Mucosa of stomach (tissue), 1 donor: ENCODE measurements at regions not wholly inside any gene's neighbourhood (a gene's known extent, or its start where the extent isn't known, plus 50 kb on each side); places are given as distances from the start of the nearest gene placed in this dataset.
"Not testable (repeated sequence)": the region's sequence is repeated elsewhere in the genome, so short reads cannot be mapped to it uniquely, and the experiment has no call there.

Experiments
- H3K27me3 ChIP-seq: one replicate; pipeline ENCODE4 v1.7.0; 2013; ENCODE audit warnings: mild to moderate bottlenecking, low read length; ENCODE audit not compliant: control insufficient read depth, insufficient read depth
- H3K36me3 ChIP-seq: one replicate; pipeline ENCODE4 v1.7.0; 2013; ENCODE audit warnings: low read length; ENCODE audit not compliant: control insufficient read depth, insufficient read depth
- H3K4me1 ChIP-seq: one replicate; pipeline ENCODE4 v1.7.0; 2013; ENCODE audit warnings: mild to moderate bottlenecking, low read length; ENCODE audit not compliant: control insufficient read depth, insufficient read depth
- H3K4me3 ChIP-seq: one replicate; pipeline ENCODE4 v1.7.0; 2013; ENCODE audit warnings: low read length
- H3K9ac ChIP-seq: one replicate; pipeline ENCODE4 v1.7.0; 2013; ENCODE audit warnings: mild to moderate bottlenecking, low read length, moderate library complexity
- H3K9me3 ChIP-seq: one replicate; pipeline ENCODE4 v1.7.0; 2013; ENCODE audit warnings: mild to moderate bottlenecking, low read length, moderate library complexity; ENCODE audit not compliant: control insufficient read depth
- donor health status: Pancreatic carcinoma.

DNA sequence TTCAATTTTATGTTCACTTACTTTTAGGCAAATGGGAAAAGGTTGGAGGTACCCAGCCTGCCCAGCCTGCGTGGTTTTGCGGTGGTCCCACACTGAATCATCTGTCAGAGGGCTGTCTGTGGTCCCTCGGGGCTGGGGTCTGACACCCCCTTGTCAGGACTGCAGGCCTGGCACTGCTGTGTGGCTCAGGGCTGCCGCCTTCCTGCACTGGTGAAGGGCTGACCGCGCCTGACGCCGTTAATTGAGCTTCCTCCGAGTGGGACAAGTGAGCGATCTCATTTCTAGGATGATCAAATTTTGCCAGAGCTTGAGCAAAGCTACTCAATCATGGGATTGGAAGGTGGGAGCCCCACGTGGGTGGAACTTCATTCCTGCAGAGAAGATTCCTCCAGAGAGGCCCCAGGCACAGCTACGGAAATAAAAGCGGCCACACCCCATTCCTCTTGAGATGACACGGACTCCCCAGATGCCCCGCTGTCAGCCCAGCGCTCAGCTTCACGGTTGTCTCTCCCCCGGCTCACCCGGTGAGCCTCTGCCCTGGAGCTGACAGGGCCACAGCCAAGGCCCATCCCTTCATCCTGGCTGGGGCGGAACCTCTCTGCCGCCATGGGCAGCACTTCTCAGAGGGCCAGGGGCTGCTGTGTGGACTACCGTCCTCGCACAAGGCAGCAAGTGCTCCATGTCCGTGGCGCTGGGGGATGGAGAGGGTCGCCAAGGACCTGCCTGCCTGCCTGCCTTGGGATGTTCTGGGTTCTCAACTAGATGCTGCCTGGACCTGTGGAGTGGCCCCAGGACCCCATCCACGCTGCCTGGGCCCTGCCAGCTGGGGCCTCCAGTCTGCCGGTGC is 215.5 kb upstream of the SGCG start:
- H3K27me3 ChIP-seq, H3K4me1 ChIP-seq, H3K9me3 ChIP-seq, H3K4me3 ChIP-seq, H3K36me3 ChIP-seq, H3K9ac ChIP-seq: not testable (repeated sequence)

DNA sequence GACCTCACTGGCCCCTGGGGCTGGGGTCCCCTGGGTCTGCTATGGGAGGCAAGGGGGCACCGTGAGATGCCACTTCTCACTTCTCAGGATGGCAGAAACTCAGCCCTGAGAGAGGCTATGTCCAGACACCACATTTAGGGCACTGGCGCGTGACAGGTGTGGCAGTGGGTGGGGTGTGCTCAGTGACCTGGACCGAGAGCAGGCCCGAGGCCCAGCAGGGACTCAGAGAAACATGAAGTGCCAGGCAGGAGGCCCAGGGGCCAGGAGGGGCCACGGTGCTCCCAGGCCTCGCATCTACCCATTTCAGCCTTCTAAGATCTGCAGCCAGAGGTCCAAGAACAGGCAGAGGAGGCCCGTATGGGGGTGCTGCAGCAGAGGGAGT is 214.9 kb upstream of the SGCG start:
- not testable (repeated sequence) for H3K9me3 ChIP-seq, H3K4me3 ChIP-seq, H3K27me3 ChIP-seq, H3K4me1 ChIP-seq, H3K36me3 ChIP-seq, H3K9ac ChIP-seq

DNA sequence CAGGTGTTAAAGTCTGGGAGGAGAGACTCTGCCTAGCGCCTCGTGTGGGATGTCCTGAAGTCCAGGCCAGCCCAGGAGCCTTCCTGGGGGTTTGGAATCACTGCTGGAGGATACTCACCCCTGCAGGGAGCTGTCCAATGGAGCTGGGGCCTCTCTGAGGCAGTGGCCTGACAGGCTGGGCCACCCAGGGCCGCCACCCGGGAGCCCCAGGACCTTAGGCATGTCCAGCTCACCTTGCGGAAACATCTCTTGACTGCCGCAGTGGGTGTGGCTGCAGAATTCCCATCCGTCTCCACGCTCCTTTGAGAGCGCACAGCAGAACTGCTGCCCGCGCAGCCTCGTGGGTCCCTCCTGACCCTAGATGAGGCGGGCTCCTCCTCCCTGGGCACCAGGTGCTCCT is 214.0 kb upstream of the SGCG start:
- H3K4me1 ChIP-seq, H3K9me3 ChIP-seq, H3K9ac ChIP-seq, H3K36me3 ChIP-seq, H3K27me3 ChIP-seq, H3K4me3 ChIP-seq: not testable (repeated sequence)

DNA sequence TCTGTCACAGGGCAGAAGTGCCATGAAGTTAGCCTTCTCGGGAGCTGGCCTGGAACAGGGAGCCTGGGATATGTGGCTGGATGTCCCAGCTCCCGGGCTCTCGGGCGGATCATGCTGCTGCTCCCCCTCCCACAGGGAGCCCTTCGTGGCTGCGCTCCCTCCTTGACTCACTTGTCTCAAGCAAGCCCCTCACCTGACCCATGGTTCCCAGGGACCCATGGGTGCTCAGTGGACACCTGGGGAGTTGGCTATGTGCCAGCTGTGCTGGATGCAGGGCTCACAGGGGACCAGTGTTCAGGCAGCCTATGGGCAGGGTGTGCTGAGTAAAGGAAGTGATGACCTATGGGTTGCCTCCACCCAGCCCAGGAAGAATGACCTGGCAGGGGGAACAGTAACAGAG is 213.1 kb upstream of the SGCG start:
- Histone ChIP-seq H3K9ac (no peak overlapping the region), H3K4me1 (no peaks in the 10 kb centered on the region), H3K36me3 (no peaks in the 10 kb centered on the region), H3K9me3 (no peaks in the 10 kb centered on the region), H3K27me3 (no peaks in the 10 kb centered on the region), H3K4me3 (no peak overlapping the region)

DNA sequence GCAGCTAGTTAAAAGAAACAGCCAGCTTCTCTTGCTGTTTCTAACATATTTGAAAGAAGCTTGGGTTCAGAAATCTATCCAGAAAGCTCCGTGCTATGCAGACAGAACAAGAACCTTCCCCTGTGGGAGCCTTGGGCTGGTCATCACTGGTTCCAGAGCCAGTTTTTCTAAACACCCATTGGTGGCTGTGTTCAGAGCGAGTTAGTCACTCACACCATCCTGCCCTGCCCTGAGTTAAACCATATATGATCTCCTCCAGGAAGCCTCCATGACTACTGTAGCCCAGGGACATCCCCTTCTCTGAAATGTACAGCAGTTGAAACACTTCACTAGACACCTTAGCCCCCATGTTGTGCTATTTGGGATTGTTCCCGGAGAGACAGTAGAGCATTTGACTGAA is 200.8 kb upstream of the SGCG start:
- H3K27me3 ChIP-seq: no peaks in the 10 kb centered on the region
- H3K9me3 ChIP-seq: no peaks in the 10 kb centered on the region
- H3K36me3 ChIP-seq: no peaks in the 10 kb centered on the region
- no peak overlapping the region for H3K9ac ChIP-seq
- no peaks in the 10 kb centered on the region for H3K4me1 ChIP-seq
- no peak overlapping the region for H3K4me3 ChIP-seq

DNA sequence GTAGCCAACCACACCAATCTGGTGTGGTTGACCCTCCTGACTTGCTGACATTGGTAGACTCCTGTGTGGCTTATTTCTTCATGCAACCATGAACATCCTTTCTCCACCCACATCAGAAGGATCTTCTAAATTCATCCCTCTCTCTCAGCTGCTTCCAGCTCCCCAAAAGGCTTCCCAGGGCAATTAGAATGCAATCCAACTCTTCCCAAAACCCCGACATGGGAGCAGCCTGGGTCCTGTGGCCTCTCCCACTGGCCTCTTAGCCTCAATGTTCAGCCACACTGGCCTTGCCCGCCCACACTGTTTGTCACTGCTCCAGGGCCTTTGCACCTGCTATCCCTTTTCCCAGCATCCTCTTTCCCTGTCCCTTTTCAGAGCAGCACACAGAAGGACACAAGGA is 199.8 kb upstream of the SGCG start:
- no peaks in the 10 kb centered on the region for H3K4me1 ChIP-seq
- no peak overlapping the region for H3K9ac ChIP-seq
- H3K36me3 ChIP-seq: no peaks in the 10 kb centered on the region
- H3K4me3 ChIP-seq: no peak overlapping the region
- H3K9me3 ChIP-seq: no peaks in the 10 kb centered on the region
- H3K27me3 ChIP-seq: no peaks in the 10 kb centered on the region

DNA sequence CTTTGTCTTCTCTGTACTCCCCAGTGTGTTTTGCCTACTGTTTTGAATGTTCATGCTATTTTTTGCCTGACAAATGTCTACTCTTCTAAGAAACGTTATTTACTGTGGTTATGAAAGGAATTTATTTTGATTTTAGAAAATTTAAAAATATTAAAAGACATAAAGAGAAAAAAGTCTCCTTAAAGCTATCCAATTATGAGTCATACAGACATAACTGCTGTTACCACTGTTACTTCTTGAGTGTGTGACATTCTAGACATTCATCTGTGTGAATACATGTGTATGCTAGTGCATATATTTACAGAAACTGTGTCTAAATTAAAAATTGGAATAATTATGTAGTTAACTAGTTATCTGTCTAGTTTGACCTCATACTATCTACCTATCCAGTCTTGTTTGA is 187.6 kb upstream of the SGCG start:
- Histone ChIP-seq H3K4me1 (no peaks in the 10 kb centered on the region), H3K27me3 (no peaks in the 10 kb centered on the region), H3K4me3 (no peak overlapping the region), H3K9ac (no peak overlapping the region), H3K9me3 (no peaks in the 10 kb centered on the region), H3K36me3 (no peaks in the 10 kb centered on the region)

DNA sequence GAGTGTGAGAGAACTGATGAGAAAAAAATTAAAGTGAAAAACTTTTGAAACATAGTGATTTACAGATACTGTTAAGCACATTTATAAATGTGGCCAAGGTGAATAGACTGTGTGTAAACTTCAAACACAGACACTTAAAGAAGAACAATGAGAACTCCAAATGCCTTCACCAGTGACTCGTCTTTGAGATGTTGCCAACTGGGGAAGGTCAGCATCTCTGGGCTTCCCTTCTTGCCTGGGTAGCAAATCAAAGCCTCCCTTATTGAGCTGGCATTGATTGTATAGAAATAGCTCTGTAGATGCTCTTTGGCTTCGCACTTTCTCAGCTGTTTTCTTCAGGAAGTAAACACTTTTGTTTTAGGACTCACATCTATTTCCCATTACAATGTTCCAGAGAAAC is 177.3 kb upstream of the SGCG start:
- no peak overlapping the region for H3K9ac ChIP-seq
- H3K36me3 ChIP-seq: no peaks in the 10 kb centered on the region
- H3K4me3 ChIP-seq: no peak overlapping the region
- no peaks in the 10 kb centered on the region for H3K27me3 ChIP-seq
- H3K4me1 ChIP-seq: no peaks in the 10 kb centered on the region
- H3K9me3 ChIP-seq: no peaks in the 10 kb centered on the region

DNA sequence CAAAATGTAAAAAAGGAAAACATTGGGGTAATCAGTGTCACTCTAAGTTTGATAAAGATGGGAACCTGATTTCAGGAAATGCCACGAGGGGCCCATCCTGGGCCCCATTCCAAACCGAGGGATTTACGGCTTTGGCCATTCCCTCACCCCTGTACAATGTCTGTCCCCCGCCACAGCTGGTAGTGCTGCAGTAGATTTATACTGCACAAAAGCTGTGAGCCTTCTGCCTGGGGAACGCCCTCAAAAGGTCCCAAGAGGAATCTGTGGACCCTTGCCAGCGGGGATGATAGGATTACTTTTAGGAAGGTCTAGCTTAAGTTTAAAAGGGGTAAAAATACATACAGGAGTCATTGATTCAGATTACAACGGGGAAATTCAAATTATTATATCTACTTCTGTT is 173.4 kb upstream of the SGCG start:
- H3K4me3 ChIP-seq: no peak overlapping the region
- no peak overlapping the region for H3K9ac ChIP-seq
- H3K9me3 ChIP-seq: no peaks in the 10 kb centered on the region
- no peaks in the 10 kb centered on the region for H3K27me3 ChIP-seq
- no peaks in the 10 kb centered on the region for H3K4me1 ChIP-seq
- H3K36me3 ChIP-seq: no peaks in the 10 kb centered on the region

DNA sequence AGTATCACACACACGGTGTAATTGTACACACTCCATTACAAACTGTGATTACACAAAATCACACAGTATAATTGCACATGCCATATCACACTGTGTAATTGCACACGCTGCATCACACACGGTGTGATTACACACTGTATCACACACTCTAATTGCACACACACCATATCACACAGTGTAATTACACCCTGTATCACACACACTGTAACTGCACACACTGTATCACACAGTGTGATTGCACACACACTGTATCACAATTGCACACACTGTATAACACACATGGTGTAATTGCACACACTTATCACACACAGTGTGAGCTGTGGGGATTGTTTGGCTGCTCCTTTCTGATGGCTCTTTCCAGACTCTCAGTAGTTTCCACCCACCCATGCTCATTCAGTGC is 162.6 kb upstream of the SGCG start:
- Histone ChIP-seq H3K4me1 (no peaks in the 10 kb centered on the region), H3K9ac (no peak overlapping the region), H3K27me3 (no peaks in the 10 kb centered on the region), H3K9me3 (no peaks in the 10 kb centered on the region), H3K4me3 (no peak overlapping the region), H3K36me3 (no peaks in the 10 kb centered on the region)

DNA sequence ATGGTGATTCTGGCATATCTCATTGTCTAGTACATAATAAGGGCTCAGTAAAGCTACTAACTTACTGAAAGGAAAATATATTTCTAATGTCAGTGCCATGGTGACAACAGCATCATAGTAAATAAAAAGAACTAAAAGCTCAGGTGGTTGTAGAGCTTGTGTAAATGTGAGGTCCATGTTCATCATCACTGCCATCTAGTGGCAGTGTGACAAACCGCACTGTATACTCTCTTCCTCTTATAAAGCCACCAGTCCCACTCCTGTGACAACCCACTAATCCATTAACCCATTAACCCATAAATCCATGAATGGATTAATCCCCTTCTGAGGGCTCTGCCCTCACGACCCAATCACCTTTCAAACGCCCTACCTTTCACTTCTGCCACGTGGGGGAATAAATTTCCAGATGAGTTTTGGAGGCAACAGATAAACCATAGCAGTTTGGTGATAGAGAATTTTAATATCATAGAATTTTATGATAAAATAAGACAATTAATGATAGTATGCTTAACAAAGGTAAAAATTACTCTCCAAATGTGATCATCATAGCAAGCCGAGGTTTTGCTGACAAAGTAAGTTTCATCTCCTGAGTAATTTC is 160.4 kb upstream of the SGCG start:
- H3K9ac ChIP-seq: no peak overlapping the region

DNA sequence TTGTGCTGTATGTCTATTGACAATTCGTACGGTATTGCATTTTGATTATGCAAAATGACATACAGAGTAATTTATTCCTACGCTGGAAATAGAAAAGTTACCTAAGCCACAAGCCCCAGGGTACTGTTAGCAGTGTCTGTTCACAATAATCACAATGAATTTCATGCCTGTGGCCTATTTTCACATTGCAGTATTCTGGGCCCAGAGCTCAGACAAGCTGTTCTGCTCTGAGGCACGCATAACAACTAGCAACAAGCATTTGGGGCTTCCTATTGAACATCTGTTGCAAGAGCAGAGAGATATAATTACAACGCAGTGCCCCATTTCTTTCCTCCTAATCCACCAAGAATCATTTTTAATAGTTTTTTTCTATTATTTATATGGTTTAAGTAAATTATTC is 158.9 kb upstream of the SGCG start:
- H3K9ac ChIP-seq: no peak overlapping the region
- no peaks in the 10 kb centered on the region for H3K27me3 ChIP-seq
- H3K4me1 ChIP-seq: no peaks in the 10 kb centered on the region
- no peaks in the 10 kb centered on the region for H3K9me3 ChIP-seq
- no peak overlapping the region for H3K4me3 ChIP-seq
- no peaks in the 10 kb centered on the region for H3K36me3 ChIP-seq

More for the DNA sequence above, 160.4 kb upstream of the SGCG start:
- no peaks in the 10 kb centered on the region for H3K36me3 ChIP-seq
- no peaks in the 10 kb centered on the region for H3K4me1 ChIP-seq
- no peaks in the 10 kb centered on the region for H3K9me3 ChIP-seq
- no peak overlapping the region for H3K4me3 ChIP-seq
- H3K27me3 ChIP-seq: no peaks in the 10 kb centered on the region

DNA sequence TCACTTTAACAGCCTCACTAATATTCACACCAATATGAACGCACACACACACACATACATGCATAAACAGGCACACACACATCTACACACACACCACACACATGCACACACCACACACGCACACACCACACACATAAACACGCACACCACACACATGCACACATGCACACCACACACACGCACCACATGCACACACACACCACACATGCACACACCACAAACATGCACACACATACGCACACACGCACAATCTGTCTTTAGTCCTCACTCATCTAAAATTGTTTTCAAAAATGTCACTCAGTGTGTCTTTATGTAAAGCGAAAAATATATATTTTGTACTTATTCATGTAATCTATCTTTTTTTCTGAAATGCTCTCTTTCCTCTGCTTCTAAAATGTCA is 158.1 kb upstream of the SGCG start:
- Histone ChIP-seq H3K4me1 (no peaks in the 10 kb centered on the region), H3K9me3 (no peaks in the 10 kb centered on the region), H3K9ac (no peak overlapping the region), H3K27me3 (no peaks in the 10 kb centered on the region), H3K4me3 (no peak overlapping the region), H3K36me3 (no peaks in the 10 kb centered on the region)
